ENCODE measurements at regions not wholly inside any gene's neighbourhood (a gene's known extent, or its start where the extent isn't known, plus 50 kb on each side); places are given as distances from the start of the nearest gene placed in this dataset.

DNA sequence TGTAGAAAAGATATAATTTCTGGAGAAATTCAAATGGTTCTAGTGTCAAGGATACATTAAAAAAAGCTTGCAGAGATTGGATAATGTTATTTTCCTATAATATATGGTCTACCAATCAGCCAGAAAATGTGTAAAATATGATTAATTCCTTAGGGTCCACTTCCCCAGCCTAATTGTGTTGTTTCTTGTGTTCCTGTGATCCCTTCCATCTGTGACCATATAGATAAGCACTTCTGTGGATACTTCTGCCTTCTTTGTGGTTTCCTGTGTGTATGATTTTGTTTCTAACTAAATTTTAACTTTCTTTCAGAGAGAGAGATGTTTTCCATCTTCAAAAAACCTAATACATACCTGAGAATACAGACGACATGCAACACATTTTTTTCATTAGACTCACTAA, 367.1 kb upstream of the PIK3C3 start:
- H2AFZ ChIP-seq (ENCODE audit: low read depth, low read length, severe bottlenecking), result no peak overlapping the region
- H4K20me1 ChIP-seq (ENCODE audit: low read depth, low read length), result no peaks in the 10 kb centered on the region
- no peaks in the 10 kb centered on the region for H3K27me3 ChIP-seq (ENCODE audit: low read length)
- TF ChIP-seq, protein P1, sequence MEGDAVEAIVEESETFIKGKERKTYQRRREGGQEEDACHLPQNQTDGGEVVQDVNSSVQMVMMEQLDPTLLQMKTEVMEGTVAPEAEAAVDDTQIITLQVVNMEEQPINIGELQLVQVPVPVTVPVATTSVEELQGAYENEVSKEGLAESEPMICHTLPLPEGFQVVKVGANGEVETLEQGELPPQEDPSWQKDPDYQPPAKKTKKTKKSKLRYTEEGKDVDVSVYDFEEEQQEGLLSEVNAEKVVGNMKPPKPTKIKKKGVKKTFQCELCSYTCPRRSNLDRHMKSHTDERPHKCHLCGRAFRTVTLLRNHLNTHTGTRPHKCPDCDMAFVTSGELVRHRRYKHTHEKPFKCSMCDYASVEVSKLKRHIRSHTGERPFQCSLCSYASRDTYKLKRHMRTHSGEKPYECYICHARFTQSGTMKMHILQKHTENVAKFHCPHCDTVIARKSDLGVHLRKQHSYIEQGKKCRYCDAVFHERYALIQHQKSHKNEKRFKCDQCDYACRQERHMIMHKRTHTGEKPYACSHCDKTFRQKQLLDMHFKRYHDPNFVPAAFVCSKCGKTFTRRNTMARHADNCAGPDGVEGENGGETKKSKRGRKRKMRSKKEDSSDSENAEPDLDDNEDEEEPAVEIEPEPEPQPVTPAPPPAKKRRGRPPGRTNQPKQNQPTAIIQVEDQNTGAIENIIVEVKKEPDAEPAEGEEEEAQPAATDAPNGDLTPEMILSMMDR (IDR thresholded peaks at IDR 0.05; ENCODE audit: insufficient read depth, low read length, poor library complexity, severe bottlenecking), result no peak
- no peak for TF ChIP-seq EZH2phosphoT487 (conservative IDR thresholded peaks at IDR 0.05; ENCODE audit: low read length)
- no peaks in the 10 kb centered on the region for H3K79me2 ChIP-seq (ENCODE audit: insufficient read depth, low read length)
- no peaks in the 10 kb centered on the region for H3K36me3 ChIP-seq (ENCODE audit: low read length)
- no peaks in the 10 kb centered on the region for H3K9me2 ChIP-seq (replicated peaks; ENCODE audit: insufficient read depth, low read length)
- H3K9ac ChIP-seq (ENCODE audit: low read length), result no peak overlapping the region
- no peaks in the 10 kb centered on the region for H3F3A ChIP-seq (ENCODE audit: insufficient read depth)
- H3K4me3 ChIP-seq (ENCODE audit: insufficient read depth, low read length, poor library complexity, severe bottlenecking), result no peak overlapping the region
- H3K9me3 ChIP-seq (ENCODE audit: insufficient read depth, low read length), result no peaks in the 10 kb centered on the region
- H3K4me2 ChIP-seq (ENCODE audit: low read depth, low read length, poor library complexity, severe bottlenecking), result no peak overlapping the region
- no peak overlapping the region for H3K27ac ChIP-seq (ENCODE audit: low read depth, low read length)

DNA sequence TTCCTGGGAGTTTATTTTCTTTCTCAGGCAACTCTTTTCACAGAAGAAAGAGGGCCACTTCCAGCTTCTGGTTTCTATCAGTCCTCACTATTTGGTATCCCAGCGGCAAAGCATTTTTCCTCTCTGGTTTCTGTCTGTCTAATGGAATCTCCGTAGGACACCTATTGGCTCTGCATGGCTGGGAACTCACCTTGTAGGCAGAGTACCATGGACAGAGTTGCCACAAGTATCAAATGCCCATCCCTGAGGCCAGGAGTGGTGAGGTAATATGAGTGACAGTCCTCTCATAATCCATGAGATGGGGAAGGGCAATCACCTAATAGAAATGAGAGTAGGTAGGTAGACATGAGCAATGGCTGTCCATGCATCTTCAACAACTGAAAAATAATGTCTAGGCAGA, 369.5 kb upstream of the PIK3C3 start:
- Histone ChIP-seq H3F3A (ENCODE audit: insufficient read depth) (no peaks in the 10 kb centered on the region), H3K4me2 (ENCODE audit: low read depth, low read length, poor library complexity, severe bottlenecking) (no peak overlapping the region), H3K27ac (ENCODE audit: low read depth, low read length) (no peak overlapping the region), H2AFZ (ENCODE audit: low read depth, low read length, severe bottlenecking) (no peak overlapping the region), H3K36me3 (ENCODE audit: low read length) (no peaks in the 10 kb centered on the region), H3K27me3 (ENCODE audit: low read length) (no peaks in the 10 kb centered on the region), H3K9me2 (replicated peaks; ENCODE audit: insufficient read depth, low read length) (no peaks in the 10 kb centered on the region), H3K4me3 (ENCODE audit: insufficient read depth, low read length, poor library complexity, severe bottlenecking) (no peak overlapping the region), H4K20me1 (ENCODE audit: low read depth, low read length) (no peaks in the 10 kb centered on the region), H3K79me2 (ENCODE audit: insufficient read depth, low read length) (no peaks in the 10 kb centered on the region), H3K9ac (ENCODE audit: low read length) (no peak overlapping the region), H3K9me3 (ENCODE audit: insufficient read depth, low read length) (no peaks in the 10 kb centered on the region)
- TF ChIP-seq, protein P1 (IDR thresholded peaks at IDR 0.05; ENCODE audit: insufficient read depth, low read length, poor library complexity, severe bottlenecking), result no peak
- no peak for TF ChIP-seq EZH2phosphoT487 (conservative IDR thresholded peaks at IDR 0.05; ENCODE audit: low read length)

DNA sequence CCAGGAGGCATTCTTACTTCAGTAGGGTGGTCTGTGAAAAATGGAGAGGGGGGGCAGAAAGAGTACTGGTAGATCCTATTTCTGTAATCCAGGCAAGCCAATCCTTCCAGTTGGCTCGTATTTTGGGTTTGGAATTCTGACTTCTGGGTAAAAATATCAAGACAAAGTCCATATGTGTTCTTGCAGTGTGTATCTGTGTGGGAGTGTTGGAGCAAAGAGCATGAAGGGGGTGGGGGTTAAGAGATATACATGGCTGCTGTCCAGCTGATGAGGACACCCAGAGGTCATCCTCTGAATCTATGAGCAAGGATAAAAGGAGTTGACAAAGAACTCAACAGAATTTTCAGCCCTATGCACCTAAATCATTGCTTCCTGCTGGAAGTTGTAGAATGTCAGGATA, 375.8 kb upstream of the PIK3C3 start:
- Histone ChIP-seq H3K4me3 (ENCODE audit: insufficient read depth, low read length, poor library complexity, severe bottlenecking) (no peak overlapping the region), H3K27me3 (ENCODE audit: low read length) (no peaks in the 10 kb centered on the region), H3K79me2 (ENCODE audit: insufficient read depth, low read length) (no peaks in the 10 kb centered on the region), H3K36me3 (ENCODE audit: low read length) (no peaks in the 10 kb centered on the region), H3K9me3 (ENCODE audit: insufficient read depth, low read length) (no peaks in the 10 kb centered on the region), H2AFZ (ENCODE audit: low read depth, low read length, severe bottlenecking) (no peak overlapping the region), H3K9me2 (replicated peaks; ENCODE audit: insufficient read depth, low read length) (no peaks in the 10 kb centered on the region), H3F3A (ENCODE audit: insufficient read depth) (no peaks in the 10 kb centered on the region), H3K9ac (ENCODE audit: low read length) (no peak overlapping the region), H4K20me1 (ENCODE audit: low read depth, low read length) (no peaks in the 10 kb centered on the region), H3K27ac (ENCODE audit: low read depth, low read length) (no peak overlapping the region), H3K4me2 (ENCODE audit: low read depth, low read length, poor library complexity, severe bottlenecking) (no peak overlapping the region)
- TF ChIP-seq, protein P1 (IDR thresholded peaks at IDR 0.05; ENCODE audit: insufficient read depth, low read length, poor library complexity, severe bottlenecking), result no peak
- no peak for TF ChIP-seq EZH2phosphoT487 (conservative IDR thresholded peaks at IDR 0.05; ENCODE audit: low read length)

All from SU-DHL-6 (cell line).